WTC11 (cell line): ENCODE measurements at regions not wholly inside any gene's neighbourhood (a gene's known extent, or its start where the extent isn't known, plus 50 kb on each side); places are given as distances from the start of the nearest gene placed in this dataset.
A peak's percentile ranks its signal among the peaks of the same experiment; 100 is the strongest.

Source experiments
- ATAC-seq: fragments of 200-7000 bp; cut with Tn5 transposase; 2 replicates; pipeline ENCODE4 v1.10.0; 2021; ENCODE audit warnings: mild to moderate bottlenecking, moderate library complexity
- CTCF ChIA-PET: fragments of 300-600 bp; sonication (Branson Sonifier 250); formaldehyde crosslinking; loops from one replicate; lab custom pipeline; 2021; ENCODE audit warnings: antibody characterized with exemption; lab: Charles Lee
- POLR2A ChIA-PET: fragments of 350-600 bp; sonication (Branson Sonifier 250); formaldehyde crosslinking; loops from one replicate; lab custom pipeline; 2021; ENCODE audit warnings: antibody characterized with exemption; lab: Charles Lee
- DNase-seq: peaks from one replicate; pipeline ENCODE4 v3.0.0; 2021; ENCODE audit warnings: low spot score
- H3K27ac Mint-ChIP-seq: 2 replicates; pipeline ENCODE4 v1.8.0; 2021; ENCODE audit warnings: mixed read lengths
- H3K27me3 Mint-ChIP-seq: 2 replicates; pipeline ENCODE4 v1.8.0; 2021; ENCODE audit warnings: low read depth, mild to moderate bottlenecking, moderate library complexity, mixed read lengths
- H3K36me3 Mint-ChIP-seq: 2 replicates; pipeline ENCODE4 v1.8.0; 2021; ENCODE audit warnings: mixed read lengths
- H3K4me1 Mint-ChIP-seq: 2 replicates; pipeline ENCODE4 v1.8.0; 2022; ENCODE audit warnings: mixed read lengths
- H3K4me3 Mint-ChIP-seq: 2 replicates; pipeline ENCODE4 v1.8.0; 2021; ENCODE audit warnings: mild to moderate bottlenecking, moderate library complexity, mixed read lengths
- H3K9me3 Mint-ChIP-seq: 2 replicates; pipeline ENCODE4 v1.8.0; 2021; ENCODE audit warnings: mixed read lengths
- AFF4 ChIP-seq: sonication (generic); formaldehyde crosslinking; IDR thresholded peaks from 2 replicates; pipeline ENCODE4 v1.8.1; 2023; ENCODE audit warnings: mild to moderate bottlenecking, missing genetic modification reagents, borderline replicate concordance
- CTCF ChIP-seq: fragments of 200-600 bp; IDR thresholded peaks from 2 replicates; pipeline ENCODE4 v1.8.0; 2022; ENCODE audit warnings: antibody characterized with exemption
- ELF4 ChIP-seq: sonication (generic); formaldehyde crosslinking; IDR thresholded peaks from 2 replicates; pipeline ENCODE4 v1.8.1; 2022; ENCODE audit warnings: low read depth, mild to moderate bottlenecking, moderate library complexity, missing genetic modification reagents
- ERG ChIP-seq: fragments of 250-450 bp; sonication (Bioruptor Pico); IDR thresholded peaks from 2 replicates; pipeline ENCODE4 v1.8.0; 2021; ENCODE audit warnings: mild to moderate bottlenecking
- GRHL2 ChIP-seq: fragments of 250-450 bp; sonication (Bioruptor Pico); IDR thresholded peaks from 2 replicates; pipeline ENCODE4 v1.8.0; 2022; ENCODE audit warnings: mild to moderate bottlenecking, moderate library complexity; ENCODE audit not compliant: insufficient replicate concordance, severe bottlenecking
- IRF1 ChIP-seq: sonication (generic); formaldehyde crosslinking; IDR thresholded peaks from 2 replicates; pipeline ENCODE4 v1.8.0; 2023; ENCODE audit warnings: missing genetic modification reagents
- IRF2 ChIP-seq: sonication (generic); formaldehyde crosslinking; IDR thresholded peaks from 2 replicates; pipeline ENCODE4 v1.8.0; 2022; ENCODE audit warnings: low read depth, missing genetic modification reagents, borderline replicate concordance
- MAX ChIP-seq: sonication (generic); formaldehyde crosslinking; IDR thresholded peaks from 2 replicates; pipeline ENCODE4 v1.8.0; 2022; ENCODE audit warnings: mild to moderate bottlenecking, missing genetic modification reagents
- PRDM15 ChIP-seq: sonication (generic); formaldehyde crosslinking; IDR thresholded peaks from 2 replicates; pipeline ENCODE4 v1.8.0; 2022; ENCODE audit warnings: missing genetic modification reagents
- USF1 ChIP-seq: sonication (generic); formaldehyde crosslinking; IDR thresholded peaks from 2 replicates; pipeline ENCODE4 v1.8.0; 2022; ENCODE audit warnings: mild to moderate bottlenecking, missing genetic modification reagents
- USF2 ChIP-seq: sonication (generic); formaldehyde crosslinking; IDR thresholded peaks from 2 replicates; pipeline ENCODE4 v1.8.1; 2023; ENCODE audit warnings: mild to moderate bottlenecking, missing genetic modification reagents, moderate library complexity
- ZNF219 ChIP-seq: sonication (generic); formaldehyde crosslinking; IDR thresholded peaks from 2 replicates; pipeline ENCODE4 v1.8.0; 2023; ENCODE audit warnings: missing genetic modification reagents, mild to moderate bottlenecking, borderline replicate concordance
- ZNF423 ChIP-seq: fragments of 250-450 bp; sonication (Bioruptor Pico); IDR thresholded peaks from 2 replicates; pipeline ENCODE4 v2.1.2; 2022; ENCODE audit warnings: mild to moderate bottlenecking, moderate library complexity
- ZNF512 ChIP-seq: sonication (generic); formaldehyde crosslinking; IDR thresholded peaks from 2 replicates; pipeline ENCODE4 v1.8.1; 2022; ENCODE audit warnings: missing genetic modification reagents, borderline replicate concordance
- ZNF671 ChIP-seq: fragments of 250-450 bp; sonication (Bioruptor Pico); IDR thresholded peaks from 2 replicates; pipeline ENCODE4 v1.8.0; 2021; ENCODE audit warnings: mild to moderate bottlenecking

- no peaks in the 10 kb centered on the region for H3K27me3 Mint-ChIP-seq
- DNase-seq (no peak), ATAC-seq (peak; percentile 24; the same call in 1 of the 2 replicates)
- H3K27ac Mint-ChIP-seq: no peak overlapping the region
- H3K36me3 Mint-ChIP-seq: peaks cover 7% of the 10 kb centered on the region
- CTCF ChIA-PET: no interaction called here
- H3K9me3 Mint-ChIP-seq: peaks cover 19% of the 10 kb centered on the region
- TF ChIP-seq IRF2 (CRISPR knock-in tag) (no peak), ERG (CRISPR knock-in tag) (no peak), PRDM15 (CRISPR knock-in tag) (no peak), USF2 (CRISPR knock-in tag) (no peak), ZNF423 (CRISPR knock-in tag) (no peak), ZNF671 (CRISPR knock-in tag) (no peak), ZNF512 (CRISPR knock-in tag) (no peak), AFF4 (no peak), CTCF (no peak), USF1 (CRISPR knock-in tag) (no peak), GRHL2 (no peak), IRF1 (CRISPR knock-in tag) (no peak), ZNF219 (no peak), ELF4 (no peak), MAX (no peak)
- peaks cover 8% of the 10 kb centered on the region for H3K4me1 Mint-ChIP-seq
- no peak overlapping the region for H3K4me3 Mint-ChIP-seq
- POLR2A ChIA-PET: interaction anchor here (0.7 kb wide), 1 partner anchor 119 kb away, joined by 3 read pairs; no protein-coding TSS in a partner anchor
Observed at GRCh38 chr12:90484094-90484493, 470.9 kb downstream of the CCER1 start.
